Stimulated activated CD8-positive, alpha-beta memory T cell treated with anti-CD3 and anti-CD28 coated beads, Interleukin-12 subunit alpha, Interleukin-12 subunit beta, amount 100 ng/mL, for 4 hours (primary cell): ENCODE measurements at regions not wholly inside any gene's neighbourhood (a gene's known extent, or its start where the extent isn't known, plus 50 kb on each side); places are given as distances from the start of the nearest gene placed in this dataset.

Experiments used
- DNase-seq: peaks from one replicate; pipeline ENCODE4 v3.0.0-alpha.2; 2020; ENCODE audit warnings: low read depth

DNA sequence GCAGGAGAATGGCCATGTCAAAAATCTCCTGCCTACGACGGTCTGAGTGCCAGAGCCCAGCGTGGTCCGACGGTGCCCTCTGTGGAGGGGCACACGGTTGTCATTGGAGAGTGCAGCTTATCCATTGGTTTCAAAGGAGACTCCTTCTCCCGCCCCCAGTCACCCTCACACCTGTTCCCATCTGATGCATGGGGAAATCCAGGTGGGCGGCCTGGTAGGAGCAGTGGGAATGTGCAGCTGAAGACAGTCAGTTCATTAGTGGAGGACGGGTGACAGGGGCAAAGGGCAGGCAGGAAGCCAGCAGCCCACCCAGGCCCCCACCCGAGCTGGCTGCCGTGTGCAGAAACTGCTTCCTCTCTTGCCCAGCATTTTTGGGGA lies 162.3 kb downstream of the IRF8 start:
- DNase-seq: no peak

DNA sequence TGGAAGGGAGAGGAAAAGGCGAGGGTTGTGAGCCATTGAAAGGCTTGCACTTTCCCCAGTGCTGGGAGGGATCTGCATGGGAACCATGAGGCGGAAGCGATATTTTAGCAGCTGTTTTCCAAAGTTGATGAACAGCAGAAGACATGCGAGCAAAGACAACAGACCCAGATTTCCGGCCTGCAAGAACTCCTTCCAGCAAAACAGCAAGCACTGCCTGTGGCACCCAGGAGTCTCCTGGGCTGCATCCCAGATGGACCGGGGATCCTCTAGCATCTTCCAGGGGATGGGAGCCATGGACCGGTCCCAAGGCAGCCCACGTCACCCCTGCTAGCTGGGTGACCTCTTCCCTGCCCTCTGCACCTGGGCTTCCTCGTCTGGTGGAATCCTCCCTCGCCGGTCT lies 162.8 kb downstream of the IRF8 start:
- DNase-seq: no peak

DNA sequence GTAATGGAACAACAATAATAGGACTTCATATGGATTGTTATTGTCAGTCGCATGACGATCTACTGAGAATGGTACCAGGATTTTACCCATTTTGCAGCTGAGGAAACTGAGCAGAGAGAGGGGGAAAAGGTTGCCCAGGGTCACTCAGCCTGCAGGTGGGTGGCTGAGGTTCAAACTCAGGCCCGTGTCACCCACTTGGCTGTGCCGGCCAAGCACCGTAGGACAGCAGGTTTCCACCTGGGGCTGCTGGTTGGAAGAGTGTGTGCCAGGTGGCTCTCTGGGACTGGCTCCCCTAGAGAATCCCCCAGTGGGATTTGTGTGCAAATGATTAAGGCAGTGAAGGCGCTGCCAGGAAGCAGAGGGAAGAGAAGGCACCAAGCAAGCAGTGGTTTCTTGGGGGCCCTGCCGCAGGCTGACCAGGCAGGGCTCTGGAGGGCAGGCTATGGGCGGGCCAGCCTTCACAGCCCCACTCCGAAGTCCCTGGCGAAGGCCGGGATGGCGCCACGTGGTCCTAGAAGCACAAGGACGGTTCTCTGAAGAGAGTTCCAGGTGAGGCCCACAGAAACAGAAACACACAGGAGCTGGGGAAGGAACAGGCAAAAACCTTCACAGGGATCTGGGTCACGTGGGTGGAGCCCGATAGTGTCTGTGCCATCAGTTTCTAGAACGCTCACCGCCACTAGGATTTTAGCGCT lies 163.5 kb downstream of the IRF8 start:
- DNase-seq: no peak

DNA sequence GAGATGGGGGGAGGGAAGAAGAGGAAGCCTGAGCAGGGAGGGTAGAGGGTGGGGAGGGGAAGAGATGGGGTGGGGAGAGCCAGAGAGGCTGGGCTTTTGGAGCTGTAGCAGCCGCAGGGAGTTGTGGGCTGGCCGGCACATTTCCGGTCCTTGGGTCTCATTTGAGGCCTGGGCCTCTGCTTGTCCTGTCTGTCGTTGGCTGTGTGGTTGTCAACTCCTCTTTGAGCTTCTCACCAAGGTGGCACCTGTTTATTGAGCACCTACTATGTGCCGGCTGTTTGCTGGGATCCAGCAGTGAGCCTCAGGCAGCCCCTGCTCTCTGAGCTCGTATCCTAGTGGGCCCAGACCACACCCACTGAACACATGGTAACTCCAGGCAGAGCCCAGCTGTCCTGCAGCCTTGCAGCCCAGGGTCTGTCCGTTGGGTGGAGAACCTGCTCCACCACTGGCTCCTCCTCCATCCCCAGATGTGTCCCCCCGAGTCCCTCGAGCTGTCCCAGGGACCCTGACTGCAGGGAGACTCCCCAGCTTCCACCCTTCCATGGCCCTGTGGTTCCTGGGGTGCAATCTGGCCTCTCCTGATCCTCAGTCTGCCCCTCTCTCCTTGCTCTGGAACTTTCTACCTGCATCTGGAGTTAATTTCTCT lies 164.9 kb downstream of the IRF8 start:
- no peak for DNase-seq

DNA sequence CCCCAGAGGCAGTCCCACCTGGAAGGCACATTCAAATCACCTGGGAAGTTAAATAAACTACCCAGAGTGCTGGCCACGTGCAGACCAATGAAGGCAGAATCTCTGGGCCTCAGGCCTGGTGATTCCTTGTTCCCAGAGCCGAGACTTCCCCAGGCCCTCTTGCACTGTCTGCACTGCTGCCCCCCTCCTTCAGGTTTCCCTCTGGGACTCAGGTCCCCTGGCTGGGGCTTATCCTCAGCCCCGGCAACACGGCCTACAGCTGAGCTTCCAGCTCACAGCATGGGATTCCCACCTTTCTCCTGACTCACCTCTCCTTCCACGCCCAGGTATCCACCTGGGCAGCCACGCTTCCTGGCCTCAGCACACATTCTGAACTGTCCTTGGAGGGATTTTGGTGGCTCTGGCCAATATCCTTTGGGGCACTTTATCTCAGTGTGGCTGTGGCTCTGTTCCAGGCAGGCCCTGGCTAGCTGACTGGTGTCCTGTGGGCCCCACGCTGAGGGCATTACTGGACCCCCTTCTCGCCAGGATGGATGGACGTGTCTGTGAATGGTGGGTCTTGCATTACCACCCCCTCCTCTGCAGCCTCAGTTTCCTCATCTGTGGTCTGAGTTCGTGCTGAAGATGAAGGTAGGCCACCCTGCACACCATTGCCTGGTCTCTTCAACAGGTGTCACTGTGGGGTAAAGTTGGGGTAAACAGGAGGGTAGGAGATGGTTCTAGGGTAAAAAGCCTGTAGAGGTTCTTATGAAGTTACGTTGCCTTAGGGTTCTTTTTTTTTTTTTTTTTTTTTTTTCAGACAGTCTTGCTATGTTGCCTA lies 165.7 kb downstream of the IRF8 start:
- no peak for DNase-seq

DNA sequence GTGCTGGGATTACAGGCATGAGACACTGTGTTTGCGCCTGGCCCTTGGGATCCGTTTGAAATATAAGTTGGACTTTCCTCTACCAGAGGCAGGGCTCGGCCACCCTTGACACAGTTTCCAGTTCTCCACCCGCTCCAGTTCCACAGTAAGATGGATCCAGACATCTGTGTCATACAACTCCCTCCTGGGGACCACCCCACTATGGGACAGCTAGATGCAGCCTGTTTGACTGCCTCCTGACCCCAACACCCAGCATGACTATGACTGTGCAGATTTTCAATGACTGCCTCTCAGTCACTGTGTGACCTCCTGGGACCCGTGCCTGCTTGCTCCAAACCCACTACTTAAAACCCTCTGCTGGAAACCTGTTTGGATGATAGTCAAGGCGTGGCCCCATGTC lies 166.7 kb downstream of the IRF8 start:
- DNase-seq: no peak

DNA sequence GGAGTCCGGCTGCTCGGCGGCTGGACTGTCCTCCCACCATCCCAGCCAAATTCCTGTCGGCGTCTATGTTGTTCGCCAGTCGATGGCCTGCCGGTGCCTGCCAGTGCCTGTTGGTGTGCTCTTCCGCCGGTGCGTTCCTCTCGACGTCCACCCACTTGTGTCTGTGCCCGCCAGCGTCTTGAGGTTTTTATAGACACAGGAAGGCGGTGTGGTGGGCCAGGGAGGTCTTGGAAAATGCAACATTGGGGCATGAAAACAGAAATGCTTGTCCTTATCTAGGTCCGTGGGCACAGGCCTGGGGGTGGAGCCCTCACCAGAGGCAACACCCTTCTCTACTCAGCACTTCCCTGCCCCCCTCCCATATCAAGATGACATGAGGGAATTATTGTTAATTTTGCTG lies 167.8 kb downstream of the IRF8 start:
- DNase-seq: no peak

DNA sequence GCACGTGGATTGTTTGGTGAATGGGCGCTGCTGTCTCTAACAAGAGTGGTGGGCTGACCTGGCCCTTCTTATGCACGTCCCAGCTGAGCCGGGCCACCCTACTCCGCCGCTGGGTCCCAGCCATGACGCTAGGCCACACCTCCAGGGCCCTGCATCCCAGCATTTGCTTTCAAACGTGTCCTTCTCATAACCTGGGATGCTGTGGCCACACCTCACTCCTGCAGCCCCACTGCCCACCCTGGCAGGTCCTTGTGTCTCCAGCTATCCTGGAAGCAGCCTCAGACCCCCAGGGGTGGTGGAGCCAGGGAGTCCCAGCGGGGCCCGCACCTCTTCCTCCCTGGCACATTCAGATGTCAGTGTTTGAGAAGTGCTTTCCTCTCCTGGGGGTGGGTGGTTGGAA lies 168.6 kb downstream of the IRF8 start:
- no peak for DNase-seq

DNA sequence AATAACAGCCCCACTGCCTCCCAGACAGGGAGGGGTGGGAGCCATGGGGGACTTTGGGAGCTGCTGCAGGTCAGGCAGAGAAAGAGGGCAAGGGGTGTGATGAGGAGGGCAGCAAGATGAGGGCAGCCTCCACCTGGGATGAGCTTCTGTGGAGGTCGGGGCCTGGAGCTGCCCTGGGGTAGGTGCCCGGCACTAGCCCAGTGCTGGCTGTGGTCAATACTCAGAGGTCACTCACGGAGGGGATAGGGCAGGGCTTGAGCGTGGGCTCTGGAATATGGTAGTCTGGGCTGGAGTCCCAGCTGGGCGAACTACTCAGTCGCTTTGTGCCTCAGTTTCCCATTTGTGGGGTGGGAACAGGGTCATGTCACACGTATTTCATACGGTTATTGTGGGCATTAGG lies 169.0 kb downstream of the IRF8 start:
- no peak for DNase-seq

DNA sequence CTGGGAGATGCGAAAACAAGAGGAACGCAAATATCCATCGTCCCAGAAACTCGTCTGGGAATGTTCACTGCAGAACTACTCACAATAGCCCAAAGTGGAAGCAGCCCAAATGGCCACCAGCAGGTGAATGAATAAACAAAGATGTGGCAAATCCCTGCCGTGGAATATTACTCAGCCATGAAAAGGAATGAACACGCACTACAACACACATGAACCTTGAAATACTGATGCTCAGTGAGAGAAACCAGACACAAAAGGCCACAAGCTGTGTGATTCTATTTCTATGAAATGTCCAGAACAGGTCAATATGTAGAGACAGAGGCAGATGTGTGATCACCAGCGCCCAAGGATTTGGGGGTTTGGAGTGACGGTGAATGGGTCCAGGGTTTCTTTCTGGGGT lies 169.8 kb downstream of the IRF8 start:
- DNase-seq: no peak

DNA sequence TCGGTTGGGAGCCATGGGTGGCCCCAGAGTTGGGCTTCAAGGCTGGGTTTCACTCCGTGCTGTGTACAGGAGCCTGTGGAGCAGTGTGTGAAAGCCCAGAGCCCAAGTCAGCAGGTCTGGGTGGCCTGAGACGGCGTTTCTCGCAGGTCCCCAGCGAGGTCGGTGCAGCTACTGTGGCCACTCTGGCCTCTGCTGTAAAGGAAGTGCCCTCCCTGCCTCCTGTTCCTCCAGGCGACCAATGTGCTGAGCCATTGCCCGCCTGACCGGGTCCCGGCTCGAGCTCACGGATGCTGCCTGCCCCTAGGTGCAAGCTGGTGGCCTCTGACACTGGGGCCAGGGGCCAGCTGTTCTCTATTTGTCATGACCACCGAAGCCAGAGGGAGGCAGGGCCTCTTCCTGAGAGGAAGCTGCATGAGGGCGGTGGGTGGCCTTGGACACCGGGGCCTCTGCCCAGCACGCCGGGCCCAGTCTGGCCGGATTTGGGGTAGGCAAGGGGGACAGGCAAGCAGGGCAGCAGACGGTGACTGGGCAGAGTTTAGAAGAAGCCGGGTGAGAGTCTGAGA lies 170.9 kb downstream of the IRF8 start:
- no peak for DNase-seq

DNA sequence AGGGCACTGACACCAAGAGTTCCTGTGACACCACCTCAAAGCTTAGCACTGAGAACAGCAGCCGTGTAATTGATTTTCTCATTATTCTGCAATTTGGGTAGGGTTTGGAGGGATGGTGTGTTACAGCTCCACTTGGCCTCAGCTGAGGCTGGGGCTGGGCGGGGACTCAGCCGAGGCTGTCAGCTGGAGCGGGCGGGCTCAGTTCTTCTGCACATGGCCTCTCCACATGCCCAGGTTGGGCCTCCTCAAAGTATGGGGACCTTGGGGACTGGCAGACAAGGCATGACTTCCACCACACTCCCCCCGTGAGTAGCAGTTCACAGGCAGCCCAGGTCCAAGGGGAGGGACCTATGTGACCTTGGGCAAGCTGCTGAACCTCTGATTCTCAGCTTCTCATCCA lies 171.5 kb downstream of the IRF8 start:
- no peak for DNase-seq

DNA sequence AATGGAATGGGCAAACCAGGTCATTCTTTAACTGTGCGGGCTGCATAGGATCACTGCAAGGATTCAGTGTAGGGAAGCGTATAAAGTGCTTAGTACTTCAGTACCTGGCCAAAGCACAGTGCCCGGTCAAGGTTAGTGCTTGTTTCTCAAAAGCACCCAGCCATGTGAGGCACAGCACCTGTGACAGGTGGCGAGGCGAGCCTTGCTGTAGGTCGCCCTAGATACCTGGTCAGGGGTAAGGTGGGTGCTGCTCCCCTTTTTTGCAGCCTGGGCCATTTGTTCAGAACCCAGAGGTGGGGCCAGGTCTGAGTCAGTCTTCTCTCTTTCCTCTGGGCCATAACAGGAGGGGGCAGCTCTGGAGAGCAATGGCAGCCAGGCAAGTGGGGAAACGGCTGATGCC lies 172.0 kb downstream of the IRF8 start:
- no peak for DNase-seq

DNA sequence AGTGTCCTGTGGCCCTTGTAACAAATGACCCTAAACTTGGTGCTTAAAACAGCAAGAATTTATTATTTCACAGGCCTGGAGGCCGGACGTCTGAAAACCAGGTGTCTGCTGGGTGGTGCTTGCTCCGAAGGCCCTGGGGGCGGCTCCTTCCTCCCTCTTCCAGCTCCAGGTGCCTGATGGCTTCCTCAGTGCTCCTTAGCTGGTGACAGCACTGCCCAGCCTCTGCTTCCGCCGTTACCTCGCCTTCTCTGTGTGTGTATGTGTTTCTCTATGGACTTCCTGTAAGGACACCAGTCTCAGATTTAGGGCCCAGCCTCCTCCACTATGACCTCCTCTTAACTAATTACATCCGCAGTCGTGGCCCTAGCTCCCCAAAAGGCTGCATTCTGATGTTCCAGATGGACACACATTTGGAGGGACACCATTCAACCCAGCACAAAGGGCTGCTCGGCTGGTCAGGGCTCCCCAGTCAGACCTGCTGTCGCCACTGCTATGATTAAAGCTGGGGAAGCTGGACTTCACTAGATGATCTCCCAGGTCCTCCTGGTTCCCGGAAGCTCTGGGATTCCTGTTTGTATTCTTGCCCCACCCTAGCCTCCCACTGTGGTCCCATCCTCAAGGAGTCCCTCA lies 172.8 kb downstream of the IRF8 start:
- no peak for DNase-seq

DNA sequence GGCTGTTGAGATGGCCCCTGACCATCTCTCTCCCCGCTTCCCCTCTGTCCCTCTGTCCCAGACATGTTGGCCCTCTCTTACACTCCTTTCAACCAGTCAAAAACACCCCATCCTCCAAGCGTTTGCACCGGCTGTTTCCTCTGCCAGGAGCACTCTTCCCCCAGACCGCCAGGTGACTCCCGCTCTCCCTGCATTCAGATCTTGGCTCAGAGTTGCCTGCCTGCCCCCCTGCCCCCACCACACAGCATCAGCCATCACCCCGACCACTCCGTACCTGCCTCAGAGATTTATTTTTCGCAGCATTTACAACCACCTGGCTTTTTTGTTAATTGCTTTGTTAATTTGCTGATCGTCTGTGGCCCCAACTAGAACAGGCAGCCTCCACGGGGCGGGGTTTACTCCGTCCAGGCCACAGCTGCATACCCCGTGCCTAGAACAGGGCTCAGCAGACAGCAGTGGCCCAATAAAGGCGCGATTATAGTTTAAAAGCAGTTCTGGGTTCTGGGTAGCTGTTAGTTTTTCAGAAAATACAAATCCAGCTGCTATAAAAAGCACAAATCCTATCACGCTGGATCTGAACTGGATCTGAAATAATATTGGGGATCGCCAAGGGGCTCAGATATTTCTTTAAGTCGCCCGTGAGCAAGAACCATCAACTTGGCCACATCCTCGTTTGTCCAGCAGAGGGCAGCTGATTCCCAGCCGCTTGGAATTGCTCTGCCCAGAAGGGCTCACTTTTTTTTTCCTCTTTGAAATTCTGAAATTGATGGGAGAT lies 173.6 kb downstream of the IRF8 start:
- no peak for DNase-seq

DNA sequence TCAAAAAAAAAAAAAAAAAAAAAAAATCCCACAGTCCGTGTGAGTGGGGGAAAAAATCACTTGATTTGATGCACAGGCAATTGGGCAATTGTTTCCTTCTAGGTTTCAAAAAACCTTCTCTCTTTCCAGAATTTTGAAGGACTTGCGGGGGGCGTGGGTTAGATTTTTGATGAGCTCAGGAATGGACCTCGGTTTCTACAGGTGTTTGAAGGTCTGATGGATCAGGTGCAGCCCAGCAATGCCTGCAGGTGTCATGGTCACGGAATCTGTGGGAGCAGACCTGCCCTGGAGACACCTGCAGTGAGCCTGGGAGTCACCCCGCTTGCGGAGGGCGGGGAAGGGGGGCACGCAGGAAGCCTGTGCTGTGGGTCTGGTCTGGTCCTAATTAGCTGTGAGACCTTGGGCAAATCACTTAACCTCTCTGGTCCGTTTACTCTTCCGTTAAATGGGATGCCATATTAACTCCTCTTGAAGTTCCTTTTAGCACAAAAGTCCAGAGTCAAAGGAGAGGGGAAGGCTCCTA lies 174.2 kb downstream of the IRF8 start:
- no peak for DNase-seq

DNA sequence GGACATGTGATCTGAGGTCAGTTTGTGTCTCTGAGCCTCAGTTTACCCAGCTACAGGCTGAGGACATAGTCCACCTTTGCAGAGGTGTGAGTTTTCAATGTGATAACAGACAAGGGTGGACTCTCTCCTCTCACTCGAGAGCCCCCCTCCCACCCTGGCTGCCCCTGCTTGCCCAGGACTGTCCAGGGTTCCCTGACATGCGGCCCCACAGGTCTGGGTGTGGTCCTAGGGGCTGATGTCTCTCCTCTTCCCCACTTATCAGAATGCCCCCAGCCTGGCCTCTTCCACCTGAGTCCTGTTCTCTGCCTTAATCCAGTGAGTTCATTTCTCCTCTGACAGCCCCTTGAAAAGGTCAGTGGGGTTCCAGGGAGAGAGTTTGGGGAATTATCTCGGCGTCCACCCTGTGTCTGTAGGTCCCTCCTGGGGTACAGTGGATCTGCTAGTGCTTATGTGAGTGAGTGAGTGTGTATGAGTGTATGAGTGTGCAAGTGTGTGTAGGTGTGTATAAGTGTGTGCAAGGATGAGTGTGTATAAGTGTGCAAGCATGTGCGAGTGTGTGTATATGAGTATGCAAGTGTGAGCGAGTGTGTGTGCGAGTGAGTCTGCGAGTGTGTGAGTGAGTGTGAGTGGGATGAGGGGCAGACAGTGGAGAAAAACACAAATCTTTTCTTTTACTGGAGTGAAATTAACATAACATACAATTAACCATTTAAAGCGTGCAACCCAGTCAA lies 175.0 kb downstream of the IRF8 start:
- no peak for DNase-seq

DNA sequence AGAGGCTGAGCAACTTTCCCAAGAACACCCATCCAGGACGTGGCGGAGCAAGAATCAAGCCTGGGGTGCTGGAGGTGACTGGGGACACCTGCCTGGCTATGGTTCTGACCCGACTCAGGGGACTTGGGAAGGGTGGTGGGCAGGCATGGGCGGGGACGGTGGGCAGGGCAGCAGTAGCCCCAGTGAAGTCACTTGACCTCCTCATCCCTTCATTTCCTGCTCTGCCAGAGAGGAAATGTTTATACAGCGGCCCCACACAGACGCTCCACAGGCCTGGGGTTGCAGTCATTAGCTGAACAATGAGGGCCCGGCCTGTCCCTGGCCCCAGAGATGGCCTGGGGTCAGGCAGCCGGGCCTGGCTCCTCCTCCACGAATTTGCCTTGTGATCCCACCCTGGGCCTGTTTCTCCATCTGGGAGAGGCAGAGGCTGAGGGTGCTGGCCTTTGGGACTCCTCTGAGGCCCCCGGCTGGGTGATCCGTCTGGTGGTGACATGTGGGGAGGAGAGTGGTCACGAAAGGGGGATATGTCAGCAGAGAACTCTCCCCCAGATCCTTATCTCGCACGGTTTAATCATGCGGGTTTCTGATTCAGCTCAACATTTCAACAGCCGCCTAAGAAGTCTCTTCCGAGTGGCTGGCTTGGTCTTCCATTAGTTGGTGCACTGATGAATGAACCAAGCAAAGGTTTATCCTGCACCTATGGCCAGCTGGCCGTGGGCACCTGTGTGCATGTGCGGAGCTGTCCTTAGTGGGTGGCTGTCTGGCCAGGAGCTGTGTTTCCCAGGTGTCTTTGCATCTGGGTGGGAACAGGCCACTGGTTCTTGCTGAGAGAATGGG lies 175.9 kb downstream of the IRF8 start:
- DNase-seq: no peak

DNA sequence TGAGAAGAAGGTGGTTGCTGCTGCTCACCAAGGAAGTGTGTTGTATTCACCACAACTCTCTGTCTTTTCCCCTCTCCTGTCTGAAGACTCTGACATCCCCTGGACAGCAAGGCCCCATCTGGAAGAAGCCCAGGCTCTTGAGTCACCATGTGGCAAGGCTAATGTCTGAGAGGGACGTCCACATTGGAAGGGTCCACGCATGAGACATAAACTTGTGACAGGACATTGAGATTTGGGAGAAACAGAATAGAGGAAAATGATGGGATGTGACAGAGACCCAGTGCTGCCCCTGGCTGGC lies 176.5 kb downstream of the IRF8 start:
- no peak for DNase-seq

DNA sequence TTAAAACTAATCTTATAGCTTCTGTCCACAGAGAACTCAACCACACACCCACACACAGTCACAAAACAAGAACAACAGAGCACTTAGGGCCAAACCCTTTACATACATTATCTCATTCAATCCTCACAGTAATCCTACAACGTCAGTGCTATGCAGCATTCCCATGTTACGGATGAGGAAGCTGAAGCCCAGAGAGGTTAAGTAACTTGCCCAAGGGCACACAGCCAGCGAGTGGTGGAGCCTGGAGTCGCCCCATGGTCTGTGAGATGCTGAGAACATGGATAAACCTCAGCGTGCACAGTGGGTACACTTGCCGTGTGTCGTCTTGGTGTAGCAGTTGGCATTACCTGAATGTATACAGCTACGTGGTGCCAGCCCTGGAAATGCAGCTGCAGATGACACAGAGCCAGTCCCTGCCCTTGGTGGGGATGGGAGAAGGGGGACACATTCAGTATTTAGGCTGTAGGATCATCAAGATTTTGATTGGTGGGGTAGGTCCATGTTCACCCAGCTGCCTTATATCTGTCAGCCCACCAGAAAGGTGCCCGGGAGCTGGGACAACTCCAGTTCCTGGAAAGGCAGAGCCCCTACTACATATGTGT lies 177.0 kb downstream of the IRF8 start:
- DNase-seq: no peak
